HG03575 (cell line): ENCODE measurements at regions not wholly inside any gene's neighbourhood (a gene's known extent, or its start where the extent isn't known, plus 50 kb on each side); places are given as distances from the start of the nearest gene placed in this dataset.
"Not testable (repeated sequence)": the region's sequence is repeated elsewhere in the genome, so short reads cannot be mapped to it uniquely, and the experiment has no call there.

ENCODE experiments used
- ATAC-seq: cut with Tn5 transposase; IDR thresholded peaks from one replicate; pipeline ENCODE4 v1.9.1; 2021; ENCODE audit not compliant: unreplicated experiment, insufficient number of reproducible peaks, low FRiP score; ENCODE audit errors: extremely low read depth

- ATAC-seq = no peak
These were observed 1366.5 kb downstream of the AACS start for GRCh38 chr12:126431767-126432166.

DNA sequence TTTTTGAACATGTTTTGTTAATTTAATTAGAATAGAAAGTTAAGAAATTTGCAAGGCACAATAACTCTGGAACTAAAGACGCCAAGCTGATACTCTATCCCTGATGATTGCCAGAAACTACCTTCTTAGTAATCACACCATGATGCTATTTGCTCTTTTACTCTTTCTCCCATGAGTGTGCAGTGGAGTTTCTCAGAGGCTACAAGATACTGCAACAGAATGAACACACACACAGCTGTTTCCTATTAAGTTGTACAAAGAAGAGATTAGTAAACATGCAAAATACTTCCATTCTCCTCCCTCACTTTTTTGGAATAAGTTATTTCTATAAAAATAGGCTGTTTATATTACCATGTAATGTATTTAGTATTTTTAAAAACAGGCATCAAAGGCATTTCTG lies 1367.5 kb downstream of the AACS start:
- ATAC-seq = no peak

- no peak for ATAC-seq
These were observed 1369.3 kb downstream of the AACS start for GRCh38 chr12:126434412-126434985.

GRCh38 chr12:126436041-126436440 lies 1370.8 kb downstream of the AACS start:
- no peak for ATAC-seq

DNA sequence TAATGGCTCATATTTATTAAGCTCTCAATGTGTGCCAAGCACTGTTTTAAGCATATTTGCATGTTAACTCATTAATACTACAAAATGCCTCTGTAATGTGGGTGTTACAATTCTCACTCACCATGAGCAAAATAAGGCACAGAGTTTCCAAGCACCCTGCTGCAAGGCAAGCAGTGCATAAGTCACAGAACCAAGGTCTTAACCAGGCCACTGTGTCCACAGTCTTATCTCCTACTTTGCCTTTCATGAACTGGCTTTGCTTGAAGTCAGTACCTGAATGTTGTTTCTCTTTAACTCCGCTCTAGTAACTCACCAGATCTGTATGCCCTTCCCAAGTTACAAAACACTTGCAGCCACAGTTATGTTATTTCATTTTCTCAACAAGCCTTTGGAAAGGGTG lies 1372.7 kb downstream of the AACS start:
- ATAC-seq = no peak

GRCh38 chr12:126443977-126444376 lies 1378.7 kb downstream of the AACS start:
- ATAC-seq = no peak

DNA sequence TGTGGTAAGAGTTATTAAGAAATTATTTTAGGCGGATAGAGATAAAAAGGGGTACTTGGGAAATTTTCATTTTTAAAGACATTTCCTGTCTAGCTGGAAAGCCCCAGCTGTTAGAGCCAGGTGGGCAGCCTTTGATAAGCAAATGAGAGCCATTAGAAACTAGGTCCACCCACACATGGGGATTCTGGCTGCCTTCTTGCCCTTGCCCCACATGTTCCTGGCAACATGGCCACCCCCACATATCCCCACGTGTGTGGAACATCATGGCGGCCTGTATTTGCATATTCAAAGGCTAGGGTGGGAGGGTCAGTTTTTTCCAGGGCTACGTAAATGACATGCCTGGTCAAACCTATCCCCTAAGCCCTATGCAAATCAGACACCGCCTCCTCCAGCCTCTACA lies 1382.1 kb downstream of the AACS start:
- no peak for ATAC-seq

GRCh38 chr12:126451809-126452208 lies 1386.6 kb downstream of the AACS start:
- ATAC-seq = no peak

DNA sequence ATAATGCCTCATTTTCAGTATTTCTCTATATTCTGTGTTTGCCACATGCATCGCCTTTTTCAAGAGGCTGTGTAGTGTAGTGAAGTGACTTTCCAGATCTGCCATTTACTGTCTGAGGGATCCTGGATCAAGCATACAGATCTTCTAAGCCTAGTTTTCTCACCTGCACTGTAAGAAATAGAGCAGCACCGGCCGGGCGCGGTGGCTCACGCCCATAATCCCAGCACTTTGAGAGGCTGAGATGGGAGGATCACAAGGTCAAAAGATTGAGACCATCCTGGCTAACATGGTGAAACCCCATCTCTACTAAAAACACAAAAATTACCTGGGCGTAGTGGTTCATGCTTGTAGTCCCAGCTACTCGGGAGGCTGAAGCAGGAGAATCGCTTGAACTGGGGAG lies 1387.5 kb downstream of the AACS start:
- not testable (repeated sequence) for ATAC-seq

DNA sequence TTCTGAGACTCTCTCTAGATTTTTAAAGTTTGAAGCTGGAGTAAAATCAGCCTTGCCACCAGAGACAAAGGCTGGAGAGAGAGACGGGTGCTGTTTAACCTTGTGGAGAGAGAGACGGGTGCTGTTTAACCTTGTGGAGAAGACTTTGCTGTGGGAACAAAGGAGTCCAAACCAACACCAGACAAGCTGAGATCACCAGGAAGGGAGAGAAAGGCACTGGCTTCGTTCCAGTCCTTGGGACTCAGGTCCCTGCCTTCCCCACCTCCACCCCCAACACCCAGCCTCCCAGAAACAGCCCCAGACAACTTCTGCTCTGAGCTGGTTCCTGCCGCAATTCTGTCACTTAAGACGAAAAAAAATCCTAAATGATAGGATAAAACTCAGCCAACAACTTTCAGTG lies 1389.3 kb downstream of the AACS start:
- no peak for ATAC-seq

DNA sequence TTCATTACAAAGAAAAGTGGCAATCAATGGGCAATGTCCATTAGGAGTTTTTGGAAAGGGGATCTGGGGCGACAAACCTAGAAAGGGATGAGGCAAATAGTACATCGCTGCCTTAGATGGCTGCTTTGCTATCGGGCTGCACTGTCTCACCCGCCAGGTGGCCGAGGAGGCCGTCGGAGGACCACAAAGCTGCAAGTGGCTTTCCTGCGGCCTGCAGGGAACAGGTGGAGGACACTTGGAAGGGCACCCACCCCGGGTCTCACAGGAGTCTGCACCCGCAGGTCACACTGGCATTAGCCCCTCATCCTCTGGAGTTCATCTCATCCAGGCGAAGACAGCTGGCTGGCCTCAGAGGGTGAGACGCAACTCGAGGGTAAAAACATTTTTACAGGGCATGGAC lies 1392.5 kb downstream of the AACS start:
- no peak for ATAC-seq

DNA sequence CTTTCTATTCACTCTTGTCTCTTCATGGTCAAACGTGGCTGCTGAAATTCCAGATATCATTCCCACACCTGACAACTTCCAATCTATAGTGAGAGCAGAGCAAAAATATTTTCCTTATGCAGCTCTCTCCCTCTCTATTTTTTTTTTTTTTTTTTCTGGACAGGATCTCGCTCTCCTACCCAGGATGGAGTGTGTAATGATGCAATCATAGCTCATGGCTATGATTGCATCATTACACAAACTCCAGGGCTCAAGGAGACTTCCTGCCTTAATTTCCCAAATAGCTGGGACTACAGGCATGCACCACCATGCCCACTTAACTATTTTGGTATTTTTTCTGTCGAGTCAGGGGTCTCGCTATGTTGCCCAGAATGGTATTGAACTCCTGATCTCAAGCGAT lies 1398.9 kb downstream of the AACS start:
- no peak for ATAC-seq

DNA sequence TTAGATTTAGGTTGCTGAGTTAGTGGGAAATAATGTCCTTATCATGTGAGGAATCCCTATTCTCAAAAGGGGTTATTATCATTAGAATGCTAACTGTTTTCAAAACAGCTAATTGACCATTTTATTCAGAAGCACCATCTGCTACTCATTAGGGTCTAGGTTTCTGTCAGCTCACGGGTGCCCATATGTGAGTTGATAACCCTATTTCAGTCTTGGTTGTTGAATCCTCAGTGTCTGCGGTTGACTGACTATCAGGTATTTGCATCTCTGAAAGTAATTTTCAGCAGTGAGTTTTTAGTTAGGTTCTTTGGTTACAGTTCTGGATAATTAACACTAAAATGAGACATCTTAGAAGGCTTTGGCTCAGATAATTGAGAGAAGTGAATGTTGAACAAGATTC lies 1404.0 kb downstream of the AACS start:
- ATAC-seq = no peak

GRCh38 chr12:126474703-126475102 lies 1409.5 kb downstream of the AACS start:
- ATAC-seq = no peak

GRCh38 chr12:126480451-126480850 lies 1415.2 kb downstream of the AACS start:
- ATAC-seq = no peak

GRCh38 chr12:126481688-126482087 lies 1416.5 kb downstream of the AACS start:
- no peak for ATAC-seq

GRCh38 chr12:126482238-126482889 lies 1417.1 kb downstream of the AACS start:
- no peak for ATAC-seq

DNA sequence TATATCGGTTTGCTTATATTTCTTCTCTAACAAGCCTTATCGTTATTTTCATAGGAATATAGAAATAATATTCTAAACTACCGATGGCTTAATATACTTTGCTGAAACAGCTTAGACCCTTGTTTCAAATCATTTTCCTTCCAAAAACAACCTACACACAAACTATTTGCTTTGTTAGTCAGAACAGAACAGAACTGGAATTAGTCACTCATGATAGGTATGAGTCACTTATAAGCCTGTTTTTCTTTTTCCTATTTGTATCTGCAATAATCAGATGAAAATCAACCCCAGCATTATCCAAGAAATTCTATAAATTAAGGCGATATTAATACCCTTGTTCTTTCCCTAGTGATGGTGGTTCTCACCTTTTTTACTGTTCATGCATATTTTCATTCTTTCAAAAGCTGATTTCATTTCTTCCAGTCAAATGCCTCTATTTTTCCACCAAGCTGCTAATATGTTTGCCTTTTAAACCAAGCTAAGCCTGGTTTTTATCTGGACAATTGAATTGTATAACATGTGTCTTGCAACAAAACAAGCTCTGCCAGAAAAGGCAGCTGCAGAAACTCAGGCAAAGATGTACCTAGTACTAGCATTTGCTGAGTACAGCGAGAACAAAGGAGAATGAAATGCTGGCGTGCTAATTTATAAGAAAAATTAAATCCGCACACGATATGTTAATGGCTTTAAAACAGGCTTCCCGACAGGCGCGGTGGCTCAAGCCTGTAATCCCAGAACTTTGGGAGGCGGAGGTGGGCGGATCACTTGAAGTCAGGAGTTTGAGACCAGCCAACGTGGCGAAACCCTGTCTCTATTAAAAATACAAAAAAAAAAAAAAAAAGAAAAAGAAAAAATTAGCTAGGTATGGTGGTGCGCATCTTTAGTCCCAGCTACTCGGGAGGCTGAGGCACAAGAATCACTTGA lies 1418.2 kb downstream of the AACS start:
- no peak for ATAC-seq

GRCh38 chr12:126487431-126487980 lies 1422.3 kb downstream of the AACS start:
- no peak for ATAC-seq

DNA sequence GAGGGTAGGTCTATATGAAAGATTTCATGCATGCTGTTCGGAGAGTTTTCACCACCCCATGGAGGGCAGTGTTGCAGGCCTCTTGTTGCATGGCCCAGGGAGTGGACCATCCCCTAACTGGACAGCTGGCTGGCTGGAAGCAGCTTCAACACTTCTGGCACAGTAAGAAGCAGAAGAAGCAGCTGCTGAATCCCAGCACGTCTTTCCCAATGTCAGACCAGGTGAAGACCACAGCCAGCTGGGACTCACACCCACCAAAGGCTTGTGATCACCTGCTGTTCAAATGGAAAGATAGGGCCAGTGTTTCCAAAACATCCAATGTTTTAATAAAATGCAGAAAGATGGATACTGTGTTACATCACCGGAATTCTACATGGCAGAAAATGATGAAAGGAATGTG lies 1423.6 kb downstream of the AACS start:
- ATAC-seq = no peak
